ENCODE measurements at regions not wholly inside any gene's neighbourhood (a gene's known extent, or its start where the extent isn't known, plus 50 kb on each side); places are given as distances from the start of the nearest gene placed in this dataset.

GRCh38 chr16:5451641-5452040 is 354.0 kb upstream of the EEF2KMT start:
- no peaks in the 10 kb centered on the region for H4K20me1 ChIP-seq (ENCODE audit: insufficient read depth)
- no peak for ATAC-seq
- H2AFZ ChIP-seq (ENCODE audit: low read depth, low read length, poor library complexity, severe bottlenecking): no peak overlapping the region
- H3K9me3 ChIP-seq (ENCODE audit: control insufficient read depth in 1 of 2, insufficient read depth in 1 of 2, low read depth in 1 of 2, low read length in 2 of 2): no peaks in the 10 kb centered on the region
- H3K4me1 ChIP-seq (ENCODE audit: control insufficient read depth in 1 of 2, insufficient read depth in 2 of 2, low read length in 2 of 2): no peaks in the 10 kb centered on the region
- H3K36me3 ChIP-seq (ENCODE audit: control insufficient read depth in 1 of 2, insufficient read depth in 2 of 2, low read length in 2 of 2): no peaks in the 10 kb centered on the region
- H3K27me3 ChIP-seq (ENCODE audit: insufficient read depth, low read length): peaks cover 19% of the 10 kb centered on the region
- no peaks in the 10 kb centered on the region for H3K79me2 ChIP-seq (ENCODE audit: insufficient read depth, low read length)
- ChIA-PET CTCF (no interaction called here), RAD21 (ENCODE audit: low non-redundant PET in 1 of 2, low total read pairs in 2 of 2, uncharacterized antibody in 2 of 2, unreplicated experiment in 2 of 2) (no interaction called here), POLR2A (no interaction called here)
- H3K4me3 ChIP-seq (replicated peaks in 1 of 2; ENCODE audit: low read depth in 1 of 2, low read length in 2 of 2): no peak overlapping the region
- H3K4me2 ChIP-seq (ENCODE audit: low read length): no peak overlapping the region
- no TSS peak for BruUV-seq (replicated peaks)
- DNase-seq (ENCODE audit: low read depth, low spot score): no peak
- H3K9me2 ChIP-seq (ENCODE audit: insufficient read depth): no peaks in the 10 kb centered on the region
- no peak overlapping the region for H3K9ac ChIP-seq (ENCODE audit: low read length)
- TF ChIP-seq ATF3 (IDR thresholded peaks at IDR 0.05) (no peak), ZFX (IDR thresholded peaks at IDR 0.05) (no peak), SIN3A (IDR thresholded peaks at IDR 0.05; ENCODE audit: low read depth) (no peak)
- H3K27ac ChIP-seq (ENCODE audit: low read depth, low read length): no peak overlapping the region
- intact Hi-C loops (cut with micrococcal nuclease): no loop called here

GRCh38 chr16:5450409-5451104 is 353.0 kb upstream of the EEF2KMT start:
- H3K36me3 ChIP-seq (ENCODE audit: control insufficient read depth in 1 of 2, insufficient read depth in 2 of 2, low read length in 2 of 2): no peaks in the 10 kb centered on the region
- no peak overlapping the region for H3K4me2 ChIP-seq (ENCODE audit: low read length)
- H3K27me3 ChIP-seq (ENCODE audit: insufficient read depth, low read length): peaks cover 28% of the 10 kb centered on the region
- H3K4me3 ChIP-seq (replicated peaks in 1 of 2; ENCODE audit: low read depth in 1 of 2, low read length in 2 of 2): no peak overlapping the region
- POLR2A ChIA-PET: no interaction called here
- H3K9me2 ChIP-seq (ENCODE audit: insufficient read depth): no peaks in the 10 kb centered on the region
- H2AFZ ChIP-seq (ENCODE audit: low read depth, low read length, poor library complexity, severe bottlenecking): no peak overlapping the region
- no peaks in the 10 kb centered on the region for H3K79me2 ChIP-seq (ENCODE audit: insufficient read depth, low read length)
- H3K9me3 ChIP-seq (ENCODE audit: control insufficient read depth in 1 of 2, insufficient read depth in 1 of 2, low read depth in 1 of 2, low read length in 2 of 2): no peaks in the 10 kb centered on the region
- TF ChIP-seq EZH2 (IDR thresholded peaks at IDR 0.05) (no peak), YY1 (IDR thresholded peaks at IDR 0.05; ENCODE audit: extremely low read depth, insufficient replicate concordance, low read depth, low read length) (no peak), ZFX (IDR thresholded peaks at IDR 0.05) (no peak), ELF1 (IDR thresholded peaks at IDR 0.05; ENCODE audit: borderline replicate concordance, low read depth) (no peak), ZBTB33 (IDR thresholded peaks at IDR 0.05; ENCODE audit: extremely low read depth, insufficient replicate concordance, low read length) (no peak), ATF3 (IDR thresholded peaks at IDR 0.05) (no peak), EZH2phosphoT487 (IDR thresholded peaks at IDR 0.05; ENCODE audit: borderline replicate concordance) (no peak), JUND (IDR thresholded peaks at IDR 0.05) (no peak), RAD21 (IDR thresholded peaks at IDR 0.05; ENCODE audit: low read depth) (no peak), SIN3A (IDR thresholded peaks at IDR 0.05; ENCODE audit: low read depth) (no peak), TCF7L2 (IDR thresholded peaks at IDR 0.05; ENCODE audit: borderline replicate concordance, extremely low read depth, insufficient read depth, insufficient read length) (no peak), FOSL1 (IDR thresholded peaks at IDR 0.05; ENCODE audit: low read depth) (no peak), SRF (IDR thresholded peaks at IDR 0.05; ENCODE audit: low read depth) (no peak), SP1 (IDR thresholded peaks at IDR 0.05; ENCODE audit: low read depth) (no peak)
- CTCF ChIA-PET: no interaction called here
- ATAC-seq (no peak), DNase-seq (ENCODE audit: low read depth, low spot score) (no peak)
- no TSS peak for BruUV-seq (replicated peaks)
- H3K4me1 ChIP-seq (ENCODE audit: control insufficient read depth in 1 of 2, insufficient read depth in 2 of 2, low read length in 2 of 2): no peaks in the 10 kb centered on the region
- intact Hi-C loops (cut with micrococcal nuclease): no loop called here
- H3K27ac ChIP-seq (ENCODE audit: low read depth, low read length): no peak overlapping the region
- no peaks in the 10 kb centered on the region for H4K20me1 ChIP-seq (ENCODE audit: insufficient read depth)
- no peak overlapping the region for H3K9ac ChIP-seq (ENCODE audit: low read length)
- RAD21 ChIA-PET (ENCODE audit: low non-redundant PET in 1 of 2, low total read pairs in 2 of 2, uncharacterized antibody in 2 of 2, unreplicated experiment in 2 of 2): no interaction called here
